HEK293 (cell line): ENCODE measurements at regions not wholly inside any gene's neighbourhood (a gene's known extent, or its start where the extent isn't known, plus 50 kb on each side); places are given as distances from the start of the nearest gene placed in this dataset.

Experiments
- CTCF ChIA-PET: fragments of 350-600 bp; formaldehyde crosslinking; extraction: SDS; loops from one replicate; lab custom pipeline; 2021; ENCODE audit warnings: antibody characterized with exemption; lab: Yijun Ruan, JAX
- POLR2A ChIA-PET: fragments of 300-600 bp; formaldehyde crosslinking; extraction: SDS; loops from one replicate; lab custom pipeline; 2020; ENCODE audit warnings: antibody characterized with exemption, inconsistent platforms; lab: Yijun Ruan, JAX
- H3K27ac ChIP-seq: fragments of 200-500 bp; sonication (Bioruptor generic); 2 replicates; pipeline ENCODE4 v1.5.1; 2014; ENCODE audit warnings: low read depth, low read length, control low read depth, inconsistent platforms; ENCODE audit errors: extremely low read depth
- H3K36me3 ChIP-seq, 2 experiments: fragments of 200-500 bp in 1 of 2; sonication (Bioruptor generic) in 1 of 2; 1 replicate in 1 of 2; 2 replicates in 1 of 2; pipeline ENCODE4 v1.5.1; 2014 to 2017; ENCODE audit warnings: inconsistent platforms in 2 of 2, low read length in 2 of 2; ENCODE audit not compliant: control insufficient read depth in 2 of 2, insufficient read depth in 1 of 2
- H3K4me1 ChIP-seq: fragments of 200-500 bp; sonication (Bioruptor generic); 2 replicates; pipeline ENCODE4 v1.5.1; 2014; ENCODE audit warnings: mild to moderate bottlenecking, low read length, inconsistent platforms; ENCODE audit not compliant: control insufficient read depth, insufficient read depth
- H3K4me3 ChIP-seq: 2 replicates; pipeline ENCODE4 v1.5.1; 2011; ENCODE audit warnings: low read depth, mild to moderate bottlenecking, control low read depth, low read length, moderate library complexity
- H3K9me3 ChIP-seq: fragments of 200-500 bp; sonication (Bioruptor generic); 2 replicates; pipeline ENCODE4 v1.5.1; 2014; ENCODE audit warnings: low read depth, low read length, inconsistent platforms; ENCODE audit not compliant: control insufficient read depth, insufficient read depth
- GLI4 ChIP-seq: fragments of 450-650 bp; formaldehyde crosslinking; IDR thresholded peaks from 2 replicates; pipeline ENCODE4 v1.5.1; 2016; ENCODE audit warnings: missing biosample characterization, missing genetic modification characterization
- GLIS1 ChIP-seq: fragments of 450-650 bp; formaldehyde crosslinking; IDR thresholded peaks from 2 replicates; pipeline ENCODE4 v1.5.1; 2016; ENCODE audit warnings: missing biosample characterization, missing genetic modification characterization
- HOXD13 ChIP-seq: sonication (generic); formaldehyde crosslinking; IDR thresholded peaks from 2 replicates; pipeline ENCODE4 v1.8.0; 2022; ENCODE audit warnings: missing genetic modification reagents, borderline replicate concordance
- KLF10 ChIP-seq: fragments of 450-650 bp; IDR thresholded peaks from 2 replicates; pipeline ENCODE4 v1.5.1; 2018; ENCODE audit warnings: missing biosample characterization, mild to moderate bottlenecking, missing genetic modification characterization
- SCRT2 ChIP-seq: fragments of 450-650 bp; formaldehyde crosslinking; IDR thresholded peaks from 2 replicates; pipeline ENCODE4 v1.5.1; 2016; ENCODE audit warnings: missing biosample characterization, missing genetic modification characterization
- ZBTB7A ChIP-seq: fragments of 450-650 bp; formaldehyde crosslinking; IDR thresholded peaks from 2 replicates; pipeline ENCODE4 v1.5.1; 2016; ENCODE audit warnings: low read depth, missing biosample characterization, missing genetic modification characterization
- ZIC2 ChIP-seq: fragments of 450-650 bp; formaldehyde crosslinking; IDR thresholded peaks from 2 replicates; pipeline ENCODE4 v1.5.1; 2016; ENCODE audit warnings: missing biosample characterization, missing genetic modification characterization
- ZNF23 ChIP-seq: fragments of 450-650 bp; formaldehyde crosslinking; IDR thresholded peaks from 2 replicates; pipeline ENCODE4 v1.5.1; 2016; ENCODE audit warnings: missing biosample characterization, missing genetic modification characterization, borderline replicate concordance
- ZNF558 ChIP-seq: fragments of 450-650 bp; formaldehyde crosslinking; IDR thresholded peaks from 2 replicates; pipeline ENCODE4 v1.5.1; 2016; ENCODE audit warnings: missing biosample characterization, missing genetic modification characterization
- ZNF560 ChIP-seq: fragments of 450-650 bp; formaldehyde crosslinking; IDR thresholded peaks from 2 replicates; pipeline ENCODE4 v1.5.1; 2017; ENCODE audit warnings: missing biosample characterization, missing genetic modification characterization, borderline replicate concordance
- ZNF571 ChIP-seq: fragments of 450-650 bp; formaldehyde crosslinking; IDR thresholded peaks from 2 replicates; pipeline ENCODE4 v1.5.0; 2017; ENCODE audit warnings: missing biosample characterization, missing genetic modification characterization
- ZNF664 ChIP-seq: fragments of 450-650 bp; formaldehyde crosslinking; IDR thresholded peaks from 2 replicates; pipeline ENCODE4 v1.5.1; 2016; ENCODE audit warnings: missing biosample characterization, missing genetic modification characterization
- ZNF785 ChIP-seq: fragments of 450-650 bp; formaldehyde crosslinking; IDR thresholded peaks from 2 replicates; pipeline ENCODE4 v1.5.1; 2016; ENCODE audit warnings: missing biosample characterization, missing genetic modification characterization
- ZXDB ChIP-seq: fragments of 450-650 bp; formaldehyde crosslinking; IDR thresholded peaks from 2 replicates; pipeline ENCODE4 v1.5.1; 2016; ENCODE audit warnings: missing biosample characterization, missing genetic modification characterization
- TF ChIP-seq, protein P1 (sequence below): fragments of 450-650 bp; formaldehyde crosslinking; IDR thresholded peaks from 2 replicates; pipeline ENCODE4 v1.5.1; 2016; ENCODE audit warnings: missing biosample characterization, missing genetic modification characterization
- TF ChIP-seq, protein P2 (sequence below): fragments of 450-650 bp; formaldehyde crosslinking; IDR thresholded peaks from 2 replicates; pipeline ENCODE4 v1.5.1; 2016; ENCODE audit warnings: missing biosample characterization, missing genetic modification characterization, borderline replicate concordance
- TF ChIP-seq, protein P3 (sequence below): fragments of 450-650 bp; formaldehyde crosslinking; IDR thresholded peaks from 2 replicates; pipeline ENCODE4 v1.5.1; 2017; ENCODE audit warnings: missing biosample characterization, missing genetic modification characterization
- TF ChIP-seq, protein P4 (sequence below): fragments of 450-650 bp; formaldehyde crosslinking; IDR thresholded peaks from 2 replicates; pipeline ENCODE4 v1.5.1; 2016; ENCODE audit warnings: missing biosample characterization, missing genetic modification characterization
- TF ChIP-seq, protein P5 (sequence below): fragments of 450-650 bp; formaldehyde crosslinking; conservative IDR thresholded peaks from 2 replicates; pipeline ENCODE4 v1.5.1; 2016; ENCODE audit warnings: low read depth, missing biosample characterization, missing genetic modification characterization
- TF ChIP-seq, protein P6 (sequence below): fragments of 450-650 bp; formaldehyde crosslinking; IDR thresholded peaks from 2 replicates; pipeline ENCODE4 v1.5.1; 2016; ENCODE audit warnings: missing biosample characterization, missing genetic modification characterization

DNA sequence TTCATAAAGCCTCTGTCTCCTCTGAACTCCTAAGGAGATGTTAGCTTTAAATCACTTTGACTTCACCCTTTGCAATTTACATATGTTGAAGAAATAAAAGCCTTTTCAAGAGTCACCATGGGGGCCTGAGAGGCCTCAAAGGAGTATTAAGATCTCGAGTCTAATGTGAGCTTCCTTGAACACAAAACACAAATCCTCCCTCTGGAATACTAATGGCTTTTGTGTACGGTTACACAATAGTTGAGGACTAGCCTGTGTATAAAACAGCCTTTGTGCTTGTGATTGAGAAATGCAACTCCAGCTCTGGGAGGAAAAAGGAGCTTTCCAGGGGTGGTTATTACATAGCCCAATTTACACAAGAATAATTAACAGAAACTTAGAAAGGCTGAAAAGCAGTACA is 1140.2 kb downstream of the CDH11 start:
- no peaks in the 10 kb centered on the region for H3K4me1 ChIP-seq
- H3K27ac ChIP-seq: no peak overlapping the region
- POLR2A ChIA-PET: no interaction called here
- no peaks in the 10 kb centered on the region for H3K36me3 ChIP-seq
- CTCF ChIA-PET: no interaction called here
- no peak overlapping the region for H3K4me3 ChIP-seq
- no peaks in the 10 kb centered on the region for H3K9me3 ChIP-seq
- TF ChIP-seq, protein P1, sequence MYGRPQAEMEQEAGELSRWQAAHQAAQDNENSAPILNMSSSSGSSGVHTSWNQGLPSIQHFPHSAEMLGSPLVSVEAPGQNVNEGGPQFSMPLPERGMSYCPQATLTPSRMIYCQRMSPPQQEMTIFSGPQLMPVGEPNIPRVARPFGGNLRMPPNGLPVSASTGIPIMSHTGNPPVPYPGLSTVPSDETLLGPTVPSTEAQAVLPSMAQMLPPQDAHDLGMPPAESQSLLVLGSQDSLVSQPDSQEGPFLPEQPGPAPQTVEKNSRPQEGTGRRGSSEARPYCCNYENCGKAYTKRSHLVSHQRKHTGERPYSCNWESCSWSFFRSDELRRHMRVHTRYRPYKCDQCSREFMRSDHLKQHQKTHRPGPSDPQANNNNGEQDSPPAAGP (tag by site-specific recombination): no peak
- TF ChIP-seq KLF10 (tag by site-specific recombination) (no peak), ZNF785 (tag by site-specific recombination) (no peak), ZIC2 (tag by site-specific recombination) (no peak)
- TF ChIP-seq, protein P2, sequence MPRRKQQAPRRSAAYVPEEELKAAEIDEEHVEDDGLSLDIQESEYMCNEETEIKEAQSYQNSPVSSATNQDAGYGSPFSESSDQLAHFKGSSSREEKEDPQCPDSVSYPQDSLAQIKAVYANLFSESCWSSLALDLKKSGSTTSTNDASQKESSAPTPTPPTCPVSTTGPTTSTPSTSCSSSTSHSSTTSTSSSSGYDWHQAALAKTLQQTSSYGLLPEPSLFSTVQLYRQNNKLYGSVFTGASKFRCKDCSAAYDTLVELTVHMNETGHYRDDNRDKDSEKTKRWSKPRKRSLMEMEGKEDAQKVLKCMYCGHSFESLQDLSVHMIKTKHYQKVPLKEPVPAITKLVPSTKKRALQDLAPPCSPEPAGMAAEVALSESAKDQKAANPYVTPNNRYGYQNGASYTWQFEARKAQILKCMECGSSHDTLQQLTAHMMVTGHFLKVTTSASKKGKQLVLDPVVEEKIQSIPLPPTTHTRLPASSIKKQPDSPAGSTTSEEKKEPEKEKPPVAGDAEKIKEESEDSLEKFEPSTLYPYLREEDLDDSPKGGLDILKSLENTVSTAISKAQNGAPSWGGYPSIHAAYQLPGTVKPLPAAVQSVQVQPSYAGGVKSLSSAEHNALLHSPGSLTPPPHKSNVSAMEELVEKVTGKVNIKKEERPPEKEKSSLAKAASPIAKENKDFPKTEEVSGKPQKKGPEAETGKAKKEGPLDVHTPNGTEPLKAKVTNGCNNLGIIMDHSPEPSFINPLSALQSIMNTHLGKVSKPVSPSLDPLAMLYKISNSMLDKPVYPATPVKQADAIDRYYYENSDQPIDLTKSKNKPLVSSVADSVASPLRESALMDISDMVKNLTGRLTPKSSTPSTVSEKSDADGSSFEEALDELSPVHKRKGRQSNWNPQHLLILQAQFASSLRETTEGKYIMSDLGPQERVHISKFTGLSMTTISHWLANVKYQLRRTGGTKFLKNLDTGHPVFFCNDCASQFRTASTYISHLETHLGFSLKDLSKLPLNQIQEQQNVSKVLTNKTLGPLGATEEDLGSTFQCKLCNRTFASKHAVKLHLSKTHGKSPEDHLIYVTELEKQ (tag by site-specific recombination): no peak

DNA sequence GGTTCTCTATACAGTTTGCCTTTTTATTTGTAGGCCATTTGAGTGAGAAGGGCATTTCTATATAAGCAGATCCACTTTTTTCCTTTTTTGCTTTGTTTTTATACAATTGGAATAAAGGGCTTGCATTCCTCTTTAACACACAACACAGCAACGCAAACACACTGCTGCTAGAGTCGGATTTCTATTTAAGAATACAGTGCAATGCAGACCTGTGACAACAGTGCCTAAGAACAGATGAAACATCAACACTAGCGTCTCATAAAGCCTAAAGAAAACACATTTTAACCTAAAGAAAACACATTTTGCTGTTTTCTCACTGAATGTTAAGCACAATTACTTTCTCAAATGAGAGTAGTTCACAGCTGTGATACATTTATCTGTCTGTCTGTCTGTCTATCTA is 1141.1 kb downstream of the CDH11 start:
- Histone ChIP-seq H3K36me3 (no peaks in the 10 kb centered on the region), H3K9me3 (no peaks in the 10 kb centered on the region), H3K4me3 (no peak overlapping the region), H3K4me1 (no peaks in the 10 kb centered on the region), H3K27ac (no peak overlapping the region)
- CTCF ChIA-PET: no interaction called here
- POLR2A ChIA-PET: no interaction called here
- TF ChIP-seq ZNF560 (tag by site-specific recombination) (no peak), ZXDB (tag by site-specific recombination) (no peak), HOXD13 (no peak), GLI4 (no peak), SCRT2 (tag by site-specific recombination) (no peak), ZNF571 (tag by site-specific recombination) (no peak)
- TF ChIP-seq, protein P3, sequence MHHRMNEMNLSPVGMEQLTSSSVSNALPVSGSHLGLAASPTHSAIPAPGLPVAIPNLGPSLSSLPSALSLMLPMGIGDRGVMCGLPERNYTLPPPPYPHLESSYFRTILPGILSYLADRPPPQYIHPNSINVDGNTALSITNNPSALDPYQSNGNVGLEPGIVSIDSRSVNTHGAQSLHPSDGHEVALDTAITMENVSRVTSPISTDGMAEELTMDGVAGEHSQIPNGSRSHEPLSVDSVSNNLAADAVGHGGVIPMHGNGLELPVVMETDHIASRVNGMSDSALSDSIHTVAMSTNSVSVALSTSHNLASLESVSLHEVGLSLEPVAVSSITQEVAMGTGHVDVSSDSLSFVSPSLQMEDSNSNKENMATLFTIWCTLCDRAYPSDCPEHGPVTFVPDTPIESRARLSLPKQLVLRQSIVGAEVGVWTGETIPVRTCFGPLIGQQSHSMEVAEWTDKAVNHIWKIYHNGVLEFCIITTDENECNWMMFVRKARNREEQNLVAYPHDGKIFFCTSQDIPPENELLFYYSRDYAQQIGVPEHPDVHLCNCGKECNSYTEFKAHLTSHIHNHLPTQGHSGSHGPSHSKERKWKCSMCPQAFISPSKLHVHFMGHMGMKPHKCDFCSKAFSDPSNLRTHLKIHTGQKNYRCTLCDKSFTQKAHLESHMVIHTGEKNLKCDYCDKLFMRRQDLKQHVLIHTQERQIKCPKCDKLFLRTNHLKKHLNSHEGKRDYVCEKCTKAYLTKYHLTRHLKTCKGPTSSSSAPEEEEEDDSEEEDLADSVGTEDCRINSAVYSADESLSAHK (tag by site-specific recombination): no peak

DNA sequence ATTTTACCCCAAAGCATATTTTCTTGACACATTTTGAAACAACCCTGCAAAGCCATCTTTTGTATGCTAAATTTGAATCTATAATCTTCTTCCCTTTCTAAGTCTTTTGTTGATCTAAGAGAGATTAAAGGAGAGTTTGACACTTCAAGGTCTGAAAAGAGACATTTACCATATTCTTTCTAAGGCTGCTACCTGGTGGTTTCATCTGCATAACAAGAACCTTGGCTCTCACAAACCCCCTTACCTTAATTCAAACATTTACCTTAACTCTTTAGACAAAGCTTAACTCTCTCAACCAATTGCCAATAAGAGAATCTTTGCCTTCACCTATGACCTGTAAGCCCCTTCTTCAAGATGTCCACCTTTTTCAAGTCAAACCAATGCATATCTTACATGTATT is 1143.6 kb downstream of the CDH11 start:
- Histone ChIP-seq H3K36me3 (no peaks in the 10 kb centered on the region), H3K9me3 (no peaks in the 10 kb centered on the region), H3K4me3 (no peak overlapping the region), H3K27ac (no peak overlapping the region), H3K4me1 (no peaks in the 10 kb centered on the region)
- ChIA-PET CTCF (no interaction called here), POLR2A (no interaction called here)
- TF ChIP-seq, protein P4, sequence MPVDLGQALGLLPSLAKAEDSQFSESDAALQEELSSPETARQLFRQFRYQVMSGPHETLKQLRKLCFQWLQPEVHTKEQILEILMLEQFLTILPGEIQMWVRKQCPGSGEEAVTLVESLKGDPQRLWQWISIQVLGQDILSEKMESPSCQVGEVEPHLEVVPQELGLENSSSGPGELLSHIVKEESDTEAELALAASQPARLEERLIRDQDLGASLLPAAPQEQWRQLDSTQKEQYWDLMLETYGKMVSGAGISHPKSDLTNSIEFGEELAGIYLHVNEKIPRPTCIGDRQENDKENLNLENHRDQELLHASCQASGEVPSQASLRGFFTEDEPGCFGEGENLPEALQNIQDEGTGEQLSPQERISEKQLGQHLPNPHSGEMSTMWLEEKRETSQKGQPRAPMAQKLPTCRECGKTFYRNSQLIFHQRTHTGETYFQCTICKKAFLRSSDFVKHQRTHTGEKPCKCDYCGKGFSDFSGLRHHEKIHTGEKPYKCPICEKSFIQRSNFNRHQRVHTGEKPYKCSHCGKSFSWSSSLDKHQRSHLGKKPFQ: no peak
- TF ChIP-seq ZNF23 (no peak), GLI4 (no peak), GLIS1 (no peak), ZNF558 (tag by site-specific recombination) (no peak), ZNF664 (tag by site-specific recombination) (no peak), ZBTB7A (tag by site-specific recombination) (no peak)
- TF ChIP-seq, protein P5, sequence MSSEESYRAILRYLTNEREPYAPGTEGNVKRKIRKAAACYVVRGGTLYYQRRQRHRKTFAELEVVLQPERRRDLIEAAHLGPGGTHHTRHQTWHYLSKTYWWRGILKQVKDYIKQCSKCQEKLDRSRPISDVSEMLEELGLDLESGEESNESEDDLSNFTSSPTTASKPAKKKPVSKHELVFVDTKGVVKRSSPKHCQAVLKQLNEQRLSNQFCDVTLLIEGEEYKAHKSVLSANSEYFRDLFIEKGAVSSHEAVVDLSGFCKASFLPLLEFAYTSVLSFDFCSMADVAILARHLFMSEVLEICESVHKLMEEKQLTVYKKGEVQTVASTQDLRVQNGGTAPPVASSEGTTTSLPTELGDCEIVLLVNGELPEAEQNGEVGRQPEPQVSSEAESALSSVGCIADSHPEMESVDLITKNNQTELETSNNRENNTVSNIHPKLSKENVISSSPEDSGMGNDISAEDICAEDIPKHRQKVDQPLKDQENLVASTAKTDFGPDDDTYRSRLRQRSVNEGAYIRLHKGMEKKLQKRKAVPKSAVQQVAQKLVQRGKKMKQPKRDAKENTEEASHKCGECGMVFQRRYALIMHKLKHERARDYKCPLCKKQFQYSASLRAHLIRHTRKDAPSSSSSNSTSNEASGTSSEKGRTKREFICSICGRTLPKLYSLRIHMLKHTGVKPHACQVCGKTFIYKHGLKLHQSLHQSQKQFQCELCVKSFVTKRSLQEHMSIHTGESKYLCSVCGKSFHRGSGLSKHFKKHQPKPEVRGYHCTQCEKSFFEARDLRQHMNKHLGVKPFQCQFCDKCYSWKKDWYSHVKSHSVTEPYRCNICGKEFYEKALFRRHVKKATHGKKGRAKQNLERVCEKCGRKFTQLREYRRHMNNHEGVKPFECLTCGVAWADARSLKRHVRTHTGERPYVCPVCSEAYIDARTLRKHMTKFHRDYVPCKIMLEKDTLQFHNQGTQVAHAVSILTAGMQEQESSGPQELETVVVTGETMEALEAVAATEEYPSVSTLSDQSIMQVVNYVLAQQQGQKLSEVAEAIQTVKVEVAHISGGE (tag by site-specific recombination): no peak
- TF ChIP-seq, protein P6, sequence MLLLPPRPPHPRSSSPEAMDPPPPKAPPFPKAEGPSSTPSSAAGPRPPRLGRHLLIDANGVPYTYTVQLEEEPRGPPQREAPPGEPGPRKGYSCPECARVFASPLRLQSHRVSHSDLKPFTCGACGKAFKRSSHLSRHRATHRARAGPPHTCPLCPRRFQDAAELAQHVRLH (tag by site-specific recombination): no peak
